ENCODE measurements at regions not wholly inside any gene's neighbourhood (a gene's known extent, or its start where the extent isn't known, plus 50 kb on each side); places are given as distances from the start of the nearest gene placed in this dataset.

- DNase-seq (ENCODE audit: low read depth), result no peak
- no peak overlapping the region for H3K4me3 ChIP-seq (ENCODE audit: low read depth, low read length)
Measured at GRCh38 chr10:50936335-50936734, 50.9 kb upstream of the A1CF start.

GRCh38 chr10:50937230-50937907, 51.9 kb upstream of the A1CF start:
- DNase-seq (ENCODE audit: low read depth), result peak; percentile 4
- no peak overlapping the region for H3K4me3 ChIP-seq (ENCODE audit: low read depth, low read length)

- DNase-seq (ENCODE audit: low read depth), result no peak
- no peak overlapping the region for H3K4me3 ChIP-seq (ENCODE audit: low read depth, low read length)
Measured at GRCh38 chr10:50941629-50942028, 56.2 kb upstream of the A1CF start.

- DNase-seq (ENCODE audit: low read depth), result no peak
Measured at GRCh38 chr10:50946991-50947781, 61.8 kb upstream of the A1CF start.

GRCh38 chr10:50951365-50951764, 65.9 kb upstream of the A1CF start:
- no peak for DNase-seq (ENCODE audit: low read depth)
- no peak overlapping the region for H3K4me3 ChIP-seq (ENCODE audit: low read depth, low read length)

More at GRCh38 chr10:50946991-50947781, 61.8 kb upstream of the A1CF start:
- no peak overlapping the region for H3K4me3 ChIP-seq (ENCODE audit: low read depth, low read length)

GRCh38 chr10:50961297-50961696, 75.9 kb upstream of the A1CF start:
- DNase-seq (ENCODE audit: low read depth), result no peak
- H3K4me3 ChIP-seq (ENCODE audit: low read depth, low read length), result no peak overlapping the region

GRCh38 chr10:50963063-50963462, 77.6 kb upstream of the A1CF start:
- no peak overlapping the region for H3K4me3 ChIP-seq (ENCODE audit: low read depth, low read length)
- no peak for DNase-seq (ENCODE audit: low read depth)

- no peak overlapping the region for H3K4me3 ChIP-seq (ENCODE audit: low read depth, low read length)
- DNase-seq (ENCODE audit: low read depth), result no peak
Measured at GRCh38 chr10:50968386-50969091, 83.1 kb upstream of the A1CF start.

- DNase-seq (ENCODE audit: low read depth), result no peak
- no peak overlapping the region for H3K4me3 ChIP-seq (ENCODE audit: low read depth, low read length)
Measured at GRCh38 chr10:50972591-50972990, 87.2 kb upstream of the A1CF start.

- no peak overlapping the region for H3K4me3 ChIP-seq (ENCODE audit: low read depth, low read length)
- no peak for DNase-seq (ENCODE audit: low read depth)
Measured at GRCh38 chr10:50981385-50981784, 92.9 kb upstream of the PRKG1 start.

GRCh38 chr10:50981904-50982303, 92.4 kb upstream of the PRKG1 start:
- no peak for DNase-seq (ENCODE audit: low read depth)
- no peak overlapping the region for H3K4me3 ChIP-seq (ENCODE audit: low read depth, low read length)

- no peak overlapping the region for H3K4me3 ChIP-seq (ENCODE audit: low read depth, low read length)
- no peak for DNase-seq (ENCODE audit: low read depth)
Measured at GRCh38 chr10:50982989-50983388, 91.3 kb upstream of the PRKG1 start.

- H3K4me3 ChIP-seq (ENCODE audit: low read depth, low read length), result no peak overlapping the region
- DNase-seq (ENCODE audit: low read depth), result no peak
Measured at GRCh38 chr10:50987934-50988333, 86.4 kb upstream of the PRKG1 start.

- no peak overlapping the region for H3K4me3 ChIP-seq (ENCODE audit: low read depth, low read length)
- no peak for DNase-seq (ENCODE audit: low read depth)
Measured at GRCh38 chr10:50988792-50989191, 85.5 kb upstream of the PRKG1 start.

- peak; percentile 87 for DNase-seq (ENCODE audit: low read depth)
- H3K4me3 ChIP-seq (ENCODE audit: low read depth, low read length), result peak overlapping the region; percentile 72
Measured at GRCh38 chr10:50990568-50991455, 83.5 kb upstream of the PRKG1 start.

GRCh38 chr10:50991456-50992355, 82.6 kb upstream of the PRKG1 start:
- DNase-seq (ENCODE audit: low read depth), result no peak
- H3K4me3 ChIP-seq (ENCODE audit: low read depth, low read length), result peak overlapping the region; percentile 72

GRCh38 chr10:50992356-50992901, 81.9 kb upstream of the PRKG1 start:
- DNase-seq (ENCODE audit: low read depth), result no peak
- peak overlapping the region; percentile 72 for H3K4me3 ChIP-seq (ENCODE audit: low read depth, low read length)

All from skeletal muscle cell (primary cell).